ENCODE measurements at regions not wholly inside any gene's neighbourhood (a gene's known extent, or its start where the extent isn't known, plus 50 kb on each side); places are given as distances from the start of the nearest gene placed in this dataset.
"Not testable (repeated sequence)": the region's sequence is repeated elsewhere in the genome, so short reads cannot be mapped to it uniquely, and the experiment has no call there.

DNA sequence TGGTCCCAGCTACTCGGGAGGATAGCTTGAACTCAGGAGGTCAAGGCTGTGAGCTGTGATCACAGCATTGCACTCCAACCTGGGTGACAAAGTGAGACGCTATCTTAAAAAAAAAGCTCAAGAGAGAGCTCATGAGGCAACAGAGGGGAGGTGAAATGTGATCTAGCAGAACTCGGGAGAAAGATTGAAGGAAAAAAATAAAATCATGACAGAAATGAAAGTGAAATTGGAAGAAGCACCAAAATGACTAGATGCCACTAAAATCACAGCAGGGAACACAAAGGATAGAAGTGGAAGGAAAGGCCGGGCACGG is 109.4 kb upstream of the BNIP2 start:
- Mint-ChIP-seq H3K9me3 (no peaks in the 10 kb centered on the region), H3K4me3 (peak overlapping the region; percentile 62), H3K4me1 (ENCODE audit: low read depth) (peaks cover 79% of the 10 kb centered on the region), H3K36me3 (ENCODE audit: insufficient read depth) (no peaks in the 10 kb centered on the region), H3K27me3 (ENCODE audit: low read depth) (no peaks in the 10 kb centered on the region)
- ATAC-seq = peak in 1 of 2 donors; percentile 6
- no peak for DNase-seq

GRCh38 chr15:59797756-59798604 is 108.9 kb upstream of the BNIP2 start:
- Mint-ChIP-seq H3K9me3 (no peaks in the 10 kb centered on the region), H3K4me1 (ENCODE audit: low read depth) (peaks cover 76% of the 10 kb centered on the region), H3K27me3 (ENCODE audit: low read depth) (no peaks in the 10 kb centered on the region), H3K36me3 (ENCODE audit: insufficient read depth) (no peaks in the 10 kb centered on the region), H3K4me3 (peak overlapping the region; percentile 62)
- DNase-seq (no peak), ATAC-seq (peak; percentile 75 to 79)

GRCh38 chr15:59794229-59794886 is 105.2 kb upstream of the BNIP2 start:
- peaks cover 69% of the 10 kb centered on the region for H3K4me1 Mint-ChIP-seq (ENCODE audit: low read depth)
- ATAC-seq (peak; percentile 40 to 41), DNase-seq (peak; percentile 23)
- H3K4me3 Mint-ChIP-seq = no peak overlapping the region
- peaks cover 2% of the 10 kb centered on the region for H3K27me3 Mint-ChIP-seq (ENCODE audit: low read depth)
- H3K9me3 Mint-ChIP-seq = no peaks in the 10 kb centered on the region
- H3K36me3 Mint-ChIP-seq (ENCODE audit: insufficient read depth) = no peaks in the 10 kb centered on the region

GRCh38 chr15:59792359-59792758 is 103.2 kb upstream of the BNIP2 start:
- DNase-seq (no peak), ATAC-seq (peak in 1 of 2 donors; percentile 47)
- no peaks in the 10 kb centered on the region for H3K9me3 Mint-ChIP-seq
- peaks cover 60% of the 10 kb centered on the region for H3K4me1 Mint-ChIP-seq (ENCODE audit: low read depth)
- peaks cover 2% of the 10 kb centered on the region for H3K27me3 Mint-ChIP-seq (ENCODE audit: low read depth)
- peak overlapping the region; percentile 61 for H3K4me3 Mint-ChIP-seq
- H3K36me3 Mint-ChIP-seq (ENCODE audit: insufficient read depth) = no peaks in the 10 kb centered on the region

DNA sequence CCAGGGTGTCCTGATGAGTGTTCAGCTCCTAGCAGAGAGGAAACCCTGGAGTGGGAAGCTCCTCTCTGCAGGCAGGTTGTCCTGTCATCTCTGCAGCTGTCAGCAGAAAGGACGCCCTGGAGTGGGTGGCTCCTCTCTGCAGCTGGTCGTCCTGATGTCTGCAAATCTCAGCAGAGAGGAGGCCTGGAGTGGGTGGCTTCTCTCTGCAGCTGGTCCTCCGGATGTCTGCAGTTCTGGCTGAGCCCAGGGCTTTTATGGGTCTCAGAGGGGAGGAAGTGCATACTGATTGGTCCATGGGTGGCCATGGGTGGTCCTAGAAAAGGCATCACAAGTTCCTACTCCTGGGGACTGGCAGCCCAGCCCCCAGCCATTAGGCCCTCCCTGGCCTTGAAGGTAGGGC is 102.6 kb upstream of the BNIP2 start:
- H3K4me1 Mint-ChIP-seq (ENCODE audit: low read depth) = peaks cover 55% of the 10 kb centered on the region
- no peak for ATAC-seq

GRCh38 chr15:59791079-59791478 is 102.0 kb upstream of the BNIP2 start:
- ATAC-seq = no peak
- no peak for DNase-seq
- no peaks in the 10 kb centered on the region for H3K36me3 Mint-ChIP-seq (ENCODE audit: insufficient read depth)
- H3K4me3 Mint-ChIP-seq = no peak overlapping the region
- H3K27me3 Mint-ChIP-seq (ENCODE audit: low read depth) = peaks cover 2% of the 10 kb centered on the region
- peaks cover 52% of the 10 kb centered on the region for H3K4me1 Mint-ChIP-seq (ENCODE audit: low read depth)
- no peaks in the 10 kb centered on the region for H3K9me3 Mint-ChIP-seq

More for the DNA sequence above, 102.6 kb upstream of the BNIP2 start:
- Mint-ChIP-seq H3K9me3 (no peaks in the 10 kb centered on the region), H3K36me3 (ENCODE audit: insufficient read depth) (no peaks in the 10 kb centered on the region), H3K4me3 (no peak overlapping the region), H3K27me3 (ENCODE audit: low read depth) (peaks cover 2% of the 10 kb centered on the region)
- DNase-seq = no peak

DNA sequence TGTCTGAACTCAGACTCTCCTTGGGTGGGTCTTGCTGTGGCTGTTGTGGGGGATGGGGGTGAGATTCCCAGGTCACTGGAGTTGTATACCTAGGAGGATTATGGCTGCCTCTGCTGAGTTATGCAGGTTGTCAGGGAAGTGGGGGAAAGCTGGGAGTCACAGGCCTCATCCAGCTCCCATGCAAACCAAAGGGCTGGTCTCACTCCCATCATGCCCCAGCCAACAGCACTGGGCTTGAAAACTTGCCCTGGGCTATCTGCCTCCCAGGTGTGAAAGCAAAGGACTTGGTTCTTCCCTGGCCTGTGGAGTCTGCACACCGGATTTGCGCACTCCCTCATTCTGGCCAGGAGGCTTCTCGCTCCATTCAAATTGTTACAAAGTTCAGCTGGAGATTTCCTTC is 97.3 kb upstream of the BNIP2 start:
- peaks cover 33% of the 10 kb centered on the region for H3K4me1 Mint-ChIP-seq (ENCODE audit: low read depth)
- H3K36me3 Mint-ChIP-seq (ENCODE audit: insufficient read depth); H3K9me3 Mint-ChIP-seq; H3K4me3 Mint-ChIP-seq; ATAC-seq; DNase-seq; H3K27me3 Mint-ChIP-seq (ENCODE audit: low read depth): not testable (repeated sequence)

DNA sequence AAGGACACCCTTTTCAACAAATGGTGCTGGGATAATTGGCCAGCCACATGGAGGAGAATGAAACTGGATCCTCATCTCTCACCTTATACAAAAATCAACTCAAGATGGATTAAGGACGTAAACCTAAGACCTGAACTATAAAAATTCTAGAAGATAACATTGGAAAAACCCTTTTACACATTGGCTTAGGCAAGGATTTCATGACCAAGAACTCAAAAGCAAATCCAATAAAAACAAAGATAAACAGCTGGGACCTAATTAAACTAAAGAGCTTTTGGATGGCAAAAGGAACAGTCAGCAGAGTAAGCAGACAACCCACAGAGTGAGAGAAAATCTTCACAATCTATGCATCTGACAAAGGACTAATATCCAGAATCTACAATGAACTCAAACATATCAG is 96.9 kb upstream of the BNIP2 start:
- not testable (repeated sequence) for H3K9me3 Mint-ChIP-seq; DNase-seq; H3K4me3 Mint-ChIP-seq; H3K27me3 Mint-ChIP-seq (ENCODE audit: low read depth); ATAC-seq; H3K36me3 Mint-ChIP-seq (ENCODE audit: insufficient read depth)
- H3K4me1 Mint-ChIP-seq (ENCODE audit: low read depth) = peaks cover 31% of the 10 kb centered on the region

- not testable (repeated sequence) for H3K9me3 Mint-ChIP-seq; DNase-seq; H3K36me3 Mint-ChIP-seq (ENCODE audit: insufficient read depth); H3K4me3 Mint-ChIP-seq; ATAC-seq; H3K27me3 Mint-ChIP-seq (ENCODE audit: low read depth)
- peaks cover 27% of the 10 kb centered on the region for H3K4me1 Mint-ChIP-seq (ENCODE audit: low read depth)
Observed at GRCh38 chr15:59783774-59784520, 94.8 kb upstream of the BNIP2 start.

GRCh38 chr15:59779110-59779509 is 90.0 kb upstream of the BNIP2 start:
- H3K9me3 Mint-ChIP-seq = peaks cover 4% of the 10 kb centered on the region
- no peak for DNase-seq
- ATAC-seq = no peak
- H3K36me3 Mint-ChIP-seq (ENCODE audit: insufficient read depth) = no peaks in the 10 kb centered on the region
- H3K27me3 Mint-ChIP-seq (ENCODE audit: low read depth) = peaks cover 8% of the 10 kb centered on the region
- H3K4me3 Mint-ChIP-seq = no peak overlapping the region
- peaks cover 7% of the 10 kb centered on the region for H3K4me1 Mint-ChIP-seq (ENCODE audit: low read depth)

DNA sequence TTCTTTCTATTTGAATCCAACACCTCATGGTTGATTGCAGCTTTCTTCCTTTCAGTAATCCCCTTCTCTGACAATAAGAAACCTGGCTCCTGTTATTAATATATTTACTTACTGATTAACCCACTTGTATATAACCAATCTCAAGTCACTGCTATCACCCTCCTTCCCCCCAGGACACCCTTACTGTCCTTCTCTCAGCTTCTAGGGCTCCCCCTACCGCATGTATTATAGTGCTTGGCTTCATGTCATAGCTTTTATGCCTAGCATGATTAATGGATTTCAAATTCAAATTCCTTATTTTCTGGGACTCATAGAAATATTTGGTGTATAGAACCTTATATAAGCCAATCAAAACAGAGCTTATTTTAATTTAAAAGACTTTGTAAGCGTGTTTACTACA is 75.7 kb upstream of the BNIP2 start:
- H3K9me3 Mint-ChIP-seq = no peaks in the 10 kb centered on the region
- H3K4me1 Mint-ChIP-seq (ENCODE audit: low read depth) = peaks cover 5% of the 10 kb centered on the region
- DNase-seq (no peak), ATAC-seq (no peak)
- H3K4me3 Mint-ChIP-seq = no peak overlapping the region
- peaks cover 5% of the 10 kb centered on the region for H3K27me3 Mint-ChIP-seq (ENCODE audit: low read depth)
- H3K36me3 Mint-ChIP-seq (ENCODE audit: insufficient read depth) = no peaks in the 10 kb centered on the region

DNA sequence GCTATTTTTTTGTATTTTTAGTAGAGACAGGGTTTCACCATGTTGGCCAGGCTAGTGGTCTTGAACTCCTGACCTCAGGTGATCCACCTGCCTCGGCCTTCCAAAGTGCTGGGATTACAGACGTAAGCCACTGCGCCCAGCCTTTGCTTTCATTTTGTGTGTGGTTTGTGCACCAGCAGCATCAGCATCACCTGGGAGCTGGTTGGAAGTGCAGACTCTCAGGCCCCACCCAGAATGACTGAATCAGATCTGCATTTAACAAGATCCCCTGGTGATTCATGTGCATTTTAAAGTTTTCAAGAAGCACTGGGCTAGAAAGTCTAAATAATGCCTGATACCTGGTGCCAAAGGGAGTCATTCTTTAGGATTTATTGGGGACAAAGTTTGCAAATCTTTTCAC is 73.4 kb upstream of the BNIP2 start:
- H3K9me3 Mint-ChIP-seq = no peaks in the 10 kb centered on the region
- H3K27me3 Mint-ChIP-seq (ENCODE audit: low read depth) = peaks cover 6% of the 10 kb centered on the region
- peaks cover 5% of the 10 kb centered on the region for H3K4me1 Mint-ChIP-seq (ENCODE audit: low read depth)
- H3K4me3 Mint-ChIP-seq = no peak overlapping the region
- no peak for DNase-seq
- no peaks in the 10 kb centered on the region for H3K36me3 Mint-ChIP-seq (ENCODE audit: insufficient read depth)
- no peak for ATAC-seq

DNA sequence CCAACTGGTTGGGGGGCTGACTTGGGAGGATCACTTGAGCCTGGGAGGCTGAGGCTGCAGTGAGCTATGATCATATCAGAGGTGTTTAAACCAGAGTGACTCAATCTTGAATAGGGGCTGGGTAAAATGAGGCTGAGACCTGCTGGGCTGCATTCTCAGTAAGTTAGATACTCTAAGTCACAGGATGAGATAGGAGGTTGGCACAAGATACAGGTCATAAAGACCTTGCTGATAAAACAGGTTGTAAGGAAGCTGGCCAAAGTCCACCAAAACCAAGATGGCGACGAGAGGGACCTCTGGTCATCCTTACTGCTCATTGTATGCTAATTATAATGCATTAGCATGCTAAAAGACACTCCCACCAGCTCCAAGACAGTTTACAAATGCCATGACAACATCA is 71.1 kb upstream of the BNIP2 start:
- H3K27me3 Mint-ChIP-seq (ENCODE audit: low read depth); H3K4me1 Mint-ChIP-seq (ENCODE audit: low read depth); H3K9me3 Mint-ChIP-seq; H3K36me3 Mint-ChIP-seq (ENCODE audit: insufficient read depth); ATAC-seq; H3K4me3 Mint-ChIP-seq; DNase-seq: not testable (repeated sequence)

DNA sequence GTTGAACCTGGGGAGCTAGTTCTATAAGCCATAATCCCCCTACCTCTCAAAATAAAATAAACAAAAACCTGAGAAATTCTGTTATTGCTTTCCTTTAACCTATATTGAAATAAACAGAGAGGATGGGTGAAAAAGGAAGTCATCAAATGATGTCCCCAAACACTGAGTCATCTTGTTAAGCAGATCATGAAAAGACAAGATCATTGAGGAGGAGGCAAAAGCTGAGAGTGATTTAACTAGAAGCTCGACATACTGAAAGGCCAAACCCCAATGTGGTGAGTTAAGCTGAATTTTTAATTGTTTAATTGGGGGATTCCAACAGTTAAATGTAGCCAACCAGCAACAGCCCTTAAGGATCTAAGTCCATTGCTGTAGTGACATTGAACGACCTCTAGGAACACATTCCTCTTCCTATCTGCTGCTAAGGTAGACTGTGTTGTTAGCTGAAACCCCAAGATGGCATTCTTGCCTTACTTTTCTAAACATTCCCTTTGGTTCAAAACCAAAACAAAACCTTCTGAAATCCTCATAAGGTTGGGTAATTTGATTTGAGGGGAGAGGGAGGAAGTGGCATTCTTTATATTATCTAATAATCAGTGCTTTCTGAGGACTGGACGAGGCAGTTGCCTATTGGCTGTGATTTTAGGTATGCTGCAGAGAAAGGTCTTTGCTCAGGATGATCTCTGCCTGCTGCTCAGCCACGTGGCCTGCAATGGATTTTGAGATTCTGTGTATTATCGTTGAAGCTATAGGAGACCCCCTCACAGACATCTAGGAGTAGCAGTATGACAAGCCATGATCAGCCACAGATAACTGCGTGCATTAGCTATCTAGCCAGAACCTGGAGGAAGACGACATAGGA is 62.7 kb upstream of the BNIP2 start:
- peak; percentile 86 to 88 for ATAC-seq
- peaks cover 6% of the 10 kb centered on the region for H3K27me3 Mint-ChIP-seq (ENCODE audit: low read depth)
- H3K4me3 Mint-ChIP-seq = no peak overlapping the region
- no peaks in the 10 kb centered on the region for H3K36me3 Mint-ChIP-seq (ENCODE audit: insufficient read depth)
- no peaks in the 10 kb centered on the region for H3K9me3 Mint-ChIP-seq
- DNase-seq = no peak
- peaks cover 13% of the 10 kb centered on the region for H3K4me1 Mint-ChIP-seq (ENCODE audit: low read depth)
